Left hindlimb (tissue), 1 donor: ENCODE measurements at regions not wholly inside any gene's neighbourhood (a gene's known extent, or its start where the extent isn't known, plus 50 kb on each side); places are given as distances from the start of the nearest gene placed in this dataset.
"Not testable (repeated sequence)": the region's sequence is repeated elsewhere in the genome, so short reads cannot be mapped to it uniquely, and the experiment has no call there.

Source experiments
- DNase-seq: peaks from one replicate; pipeline ENCODE4 v3.0.0-alpha.2; 2018

DNA sequence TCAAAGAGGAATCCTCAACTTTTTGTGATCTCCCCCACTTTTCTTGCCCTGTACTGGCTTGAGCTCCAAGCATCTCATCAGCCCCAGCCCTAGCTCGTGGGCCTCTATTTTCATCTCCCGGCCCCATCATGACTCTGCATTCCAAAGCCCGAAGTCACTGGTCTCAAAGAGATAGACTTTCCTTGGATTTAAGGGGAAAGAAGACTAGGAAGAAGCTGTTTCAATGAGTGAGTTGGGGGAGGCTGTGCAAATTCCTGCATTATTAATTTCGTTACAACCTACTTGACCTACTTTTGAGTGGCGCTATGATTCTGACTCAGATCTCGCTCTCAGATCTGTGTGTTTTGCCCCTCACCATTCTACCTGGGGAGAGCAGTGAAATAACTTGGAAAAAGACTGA is 266.6 kb upstream of the TBL1XR1 start:
- no peak for DNase-seq

DNA sequence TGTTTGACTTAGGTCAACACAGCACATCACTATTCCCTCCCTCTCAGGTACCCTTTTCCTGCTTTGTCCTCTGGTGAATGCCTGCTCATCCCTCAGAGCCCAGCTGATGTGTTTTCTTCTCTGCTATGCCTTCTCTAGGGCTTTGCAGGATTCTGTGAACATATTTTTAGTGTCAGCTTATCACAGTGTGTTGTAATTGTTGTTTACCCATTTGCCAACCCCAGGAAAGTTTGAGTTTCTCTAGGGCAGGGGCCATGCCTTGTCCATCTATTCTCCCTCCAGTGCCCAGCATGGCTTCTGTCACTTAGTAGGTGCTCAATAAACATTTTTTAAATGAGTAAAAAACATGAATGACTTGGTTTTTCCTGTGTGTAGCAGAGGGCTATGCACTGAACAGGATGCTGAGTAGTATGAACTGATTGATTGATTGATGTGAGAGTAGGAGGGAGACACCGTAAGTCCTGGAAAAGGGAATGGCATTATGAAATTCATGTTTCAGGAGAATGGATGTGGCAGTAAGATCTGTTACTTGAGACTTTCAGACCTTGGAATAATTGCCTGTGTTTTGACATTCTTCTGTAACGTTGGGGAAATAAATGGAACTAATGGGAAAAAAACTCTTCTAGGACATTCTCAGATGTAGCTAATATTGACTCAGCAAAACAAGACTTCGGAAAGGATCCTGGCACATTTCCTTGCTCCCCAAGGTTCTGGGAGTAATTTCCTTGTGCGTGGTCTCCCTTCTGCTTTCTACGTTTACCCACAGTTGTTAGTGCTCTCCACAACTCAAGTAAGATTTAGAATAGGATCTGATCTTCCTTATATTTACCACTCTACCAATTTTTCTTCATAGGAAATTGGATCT is 267.3 kb upstream of the TBL1XR1 start:
- no peak for DNase-seq

- DNase-seq: peak; percentile 67
These were observed 268.0 kb upstream of the TBL1XR1 start for GRCh38 chr3:177465257-177465642.

- DNase-seq: no peak
These were observed 268.8 kb upstream of the TBL1XR1 start for GRCh38 chr3:177466074-177466473.

GRCh38 chr3:177466622-177467021 is 269.3 kb upstream of the TBL1XR1 start:
- DNase-seq: not testable (repeated sequence)

DNA sequence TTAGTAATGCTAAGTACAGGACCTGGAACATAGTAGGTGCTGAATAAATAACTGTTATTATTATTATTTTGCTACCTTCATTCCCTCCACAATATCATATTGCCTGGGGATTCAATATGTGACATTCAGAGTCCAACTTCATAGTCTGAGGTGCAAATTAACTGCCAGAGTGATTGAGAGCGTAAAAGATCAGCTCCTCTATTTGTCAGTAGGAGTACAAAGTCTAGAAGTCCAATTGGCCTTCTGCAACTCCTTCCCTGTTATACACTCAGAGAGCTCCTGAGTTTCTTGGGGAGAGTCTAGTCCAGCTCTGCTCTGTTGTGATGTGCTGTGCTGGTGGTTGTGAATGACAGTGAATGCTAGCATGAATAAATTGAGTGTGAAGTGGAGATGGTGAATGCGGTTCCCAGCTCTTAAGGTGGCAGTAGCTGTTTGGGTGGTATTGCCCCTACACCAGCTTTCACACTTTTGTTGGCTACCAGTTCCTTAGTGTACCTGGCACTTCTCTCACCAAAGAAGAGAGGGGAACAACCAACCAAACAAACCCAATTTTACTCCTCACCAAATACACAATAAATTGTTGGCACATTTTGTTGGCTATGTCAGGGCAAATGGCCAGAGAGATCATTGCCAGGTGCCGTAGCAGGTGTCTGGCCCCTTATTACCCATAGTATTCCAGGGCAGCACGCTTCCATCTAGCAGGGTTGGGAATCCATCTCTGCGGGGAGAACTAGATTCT is 270.1 kb upstream of the TBL1XR1 start:
- DNase-seq: no peak

DNA sequence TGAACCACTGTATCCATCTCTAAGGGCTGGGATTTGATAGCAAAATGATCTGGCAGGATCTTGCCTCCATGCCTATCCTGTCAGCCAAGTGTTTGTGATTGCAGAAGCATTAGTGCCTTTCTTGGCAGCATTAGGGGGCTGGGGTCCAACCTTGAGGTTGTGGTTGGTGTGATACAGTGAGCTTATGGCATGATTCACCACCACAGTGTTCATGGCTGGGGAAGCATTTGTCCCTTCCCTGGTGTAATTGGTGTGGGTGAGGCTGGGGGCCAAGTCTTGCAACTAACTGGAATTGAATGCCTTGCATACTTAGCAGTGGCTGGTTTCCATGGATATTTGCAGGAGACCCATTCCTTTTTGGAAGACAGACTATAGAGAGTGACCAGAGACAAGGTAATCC is 271.0 kb upstream of the TBL1XR1 start:
- peak; percentile 60 for DNase-seq

GRCh38 chr3:177468816-177469215 is 271.5 kb upstream of the TBL1XR1 start:
- DNase-seq: no peak

DNA sequence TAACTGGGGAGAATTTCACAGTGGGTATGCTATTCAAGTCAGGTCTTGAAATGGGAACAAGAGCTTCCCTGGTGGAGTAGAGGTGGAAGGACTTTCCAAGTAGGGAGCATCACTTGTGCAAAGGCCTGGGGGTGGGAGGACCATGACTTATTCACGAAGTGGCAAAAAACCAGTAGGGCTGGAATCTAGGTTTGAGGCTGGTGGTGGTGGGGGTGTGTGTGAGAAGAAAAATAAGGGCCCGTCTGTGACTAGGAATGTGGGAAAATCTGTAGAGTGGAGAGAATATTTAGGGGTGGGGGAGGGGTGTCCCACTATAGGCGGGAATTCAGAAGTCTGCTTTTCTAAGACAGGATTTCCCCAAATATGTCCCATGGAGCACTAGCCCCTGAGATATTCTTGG is 271.9 kb upstream of the TBL1XR1 start:
- no peak for DNase-seq

DNA sequence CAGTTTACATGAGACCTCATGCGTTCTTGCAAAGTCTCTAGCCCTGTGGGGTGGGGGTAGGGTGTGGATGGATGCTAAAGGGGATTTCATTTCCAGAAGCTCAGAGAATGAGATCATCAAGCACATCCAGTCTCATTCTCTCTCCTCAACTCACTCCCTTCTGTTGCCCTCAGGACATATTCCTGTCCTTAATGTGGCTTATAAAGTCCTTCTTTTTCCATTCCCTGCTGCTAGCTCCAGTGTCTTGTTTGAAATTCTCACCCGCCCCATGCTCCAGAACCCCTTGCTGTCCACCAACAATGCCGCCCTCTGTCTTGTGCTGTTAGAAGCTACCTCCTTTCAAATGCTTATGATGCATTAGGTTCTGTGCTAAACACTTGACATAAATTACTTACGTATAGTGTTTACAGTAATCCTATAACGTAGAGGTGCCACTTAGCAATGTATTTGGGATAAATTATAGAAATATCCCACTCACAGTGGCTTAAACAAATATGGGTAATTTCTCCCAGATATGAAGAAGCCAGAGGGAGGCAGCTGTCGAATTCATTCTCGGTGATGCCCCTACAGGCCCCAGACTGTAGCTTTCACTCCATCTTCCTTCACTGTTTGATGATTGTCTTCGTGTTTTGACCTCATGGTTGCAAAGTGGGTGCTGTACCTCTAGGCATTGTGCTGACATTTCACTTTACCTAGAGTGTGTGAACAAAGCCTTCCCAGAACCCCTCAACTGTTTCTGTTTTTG is 273.1 kb upstream of the TBL1XR1 start:
- no peak for DNase-seq

DNA sequence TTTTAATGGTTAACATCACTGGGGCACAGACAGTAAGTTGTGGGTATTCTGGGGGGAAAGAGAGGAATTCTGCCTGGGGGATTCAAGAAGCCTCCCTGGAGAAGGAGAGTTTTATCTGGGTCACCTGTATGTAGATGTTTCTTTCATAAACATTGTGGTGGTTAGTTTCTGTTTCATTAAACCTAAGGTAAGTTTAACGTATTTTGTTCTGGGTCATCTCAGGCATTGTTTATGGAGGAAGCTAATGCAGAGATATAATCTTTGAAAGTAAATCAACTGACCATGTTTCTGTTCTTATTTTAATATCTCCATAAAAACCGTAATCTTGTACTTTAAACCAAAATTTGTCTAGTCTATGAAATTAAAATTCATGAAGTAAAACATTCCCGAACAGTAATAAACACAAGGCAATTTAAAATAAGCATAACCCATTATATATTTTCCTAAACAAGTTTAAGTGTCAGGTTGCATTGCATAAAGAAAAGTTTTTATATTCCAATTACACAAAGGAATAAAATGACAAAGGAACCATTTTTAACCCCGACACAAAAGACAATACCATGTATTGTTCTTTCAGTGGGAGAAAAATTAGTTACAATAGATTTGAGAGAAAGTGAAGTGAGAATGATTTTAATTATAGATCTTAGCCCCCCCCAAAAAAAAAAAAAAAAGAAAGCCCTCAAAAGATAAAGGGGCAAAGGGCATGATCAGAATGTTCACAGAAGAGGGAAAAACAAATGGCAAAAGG is 274.6 kb upstream of the TBL1XR1 start:
- DNase-seq: no peak

GRCh38 chr3:177473184-177473583 is 275.9 kb upstream of the TBL1XR1 start:
- no peak for DNase-seq

GRCh38 chr3:177473903-177474302 is 276.6 kb upstream of the TBL1XR1 start:
- DNase-seq: no peak

GRCh38 chr3:177474652-177475355 is 277.5 kb upstream of the TBL1XR1 start:
- DNase-seq: no peak

GRCh38 chr3:177475356-177475665 is 278.0 kb upstream of the TBL1XR1 start:
- no peak for DNase-seq

DNA sequence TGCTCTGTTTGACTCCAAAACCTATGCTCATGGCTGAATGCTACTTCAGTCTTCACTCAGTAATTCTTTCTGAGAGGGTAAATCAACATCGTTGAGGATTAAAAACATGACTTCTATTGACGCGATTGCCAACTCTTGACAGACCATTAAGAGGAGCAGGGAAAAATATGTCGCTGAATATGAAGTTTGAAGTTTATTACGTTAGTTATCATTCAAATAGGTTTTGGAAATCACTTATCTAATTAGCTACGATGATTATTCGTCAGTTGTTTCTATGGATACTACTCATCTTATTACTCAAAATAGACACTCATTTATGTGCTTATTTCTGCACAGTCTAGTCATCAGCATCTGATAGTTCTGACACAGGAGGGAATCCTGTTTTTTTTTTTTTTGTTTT is 279.2 kb upstream of the TBL1XR1 start:
- no peak for DNase-seq

DNA sequence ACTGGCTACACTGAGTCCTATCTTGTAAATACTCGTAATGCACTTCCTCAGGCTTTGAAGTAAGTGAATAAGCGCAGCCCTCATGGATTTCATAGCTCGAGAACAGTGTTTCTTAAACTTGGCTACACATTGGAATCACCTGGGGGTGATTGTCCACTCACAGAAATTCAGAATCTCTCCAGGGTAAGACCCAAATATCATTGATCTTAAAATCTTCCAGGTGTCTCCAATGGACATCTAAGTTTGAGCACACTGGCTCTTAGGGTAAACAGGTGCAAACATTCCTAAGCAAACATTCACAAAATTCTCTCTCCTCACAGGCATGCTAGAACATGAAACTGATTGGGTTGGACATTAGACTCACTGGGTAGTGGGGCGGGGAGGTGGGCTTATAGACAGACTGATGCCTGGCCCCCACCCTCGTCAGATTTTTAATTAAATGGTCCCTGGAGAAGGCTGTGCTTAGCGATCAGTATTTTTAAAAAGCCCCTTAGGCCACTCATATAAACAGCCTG is 279.7 kb upstream of the TBL1XR1 start:
- no peak for DNase-seq

DNA sequence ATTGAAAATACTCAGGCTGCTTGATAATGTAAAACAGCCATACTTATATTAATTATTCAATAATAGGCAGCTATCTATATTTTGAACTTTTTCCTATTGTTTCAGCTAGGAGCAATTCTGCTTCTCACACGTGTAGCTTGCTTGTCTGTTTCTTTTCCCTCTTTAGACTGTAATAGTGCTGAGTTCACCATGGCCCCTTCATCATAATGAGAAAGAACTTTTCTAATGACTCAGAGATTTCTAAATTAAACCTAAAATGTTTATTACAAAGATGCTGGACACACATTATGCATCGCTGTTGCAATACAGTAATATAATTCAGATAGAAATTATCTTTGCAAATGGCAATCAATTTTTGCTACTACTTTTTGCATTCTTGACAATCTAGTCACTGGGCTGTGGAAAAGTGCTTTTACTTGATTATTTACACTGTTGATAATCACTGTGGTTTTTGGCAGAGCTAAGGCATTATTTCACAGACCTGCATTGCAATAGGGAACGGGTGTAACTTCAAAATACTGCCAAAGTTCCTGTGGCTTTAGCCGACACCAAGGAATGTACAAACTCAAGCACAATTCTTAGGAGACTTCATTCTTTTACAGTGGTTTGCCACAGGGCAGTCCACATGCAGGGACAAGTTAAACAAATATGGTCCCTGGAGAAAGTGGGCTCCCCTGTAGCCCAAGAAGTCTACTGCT is 281.0 kb upstream of the TBL1XR1 start:
- DNase-seq: peak; percentile 71

DNA sequence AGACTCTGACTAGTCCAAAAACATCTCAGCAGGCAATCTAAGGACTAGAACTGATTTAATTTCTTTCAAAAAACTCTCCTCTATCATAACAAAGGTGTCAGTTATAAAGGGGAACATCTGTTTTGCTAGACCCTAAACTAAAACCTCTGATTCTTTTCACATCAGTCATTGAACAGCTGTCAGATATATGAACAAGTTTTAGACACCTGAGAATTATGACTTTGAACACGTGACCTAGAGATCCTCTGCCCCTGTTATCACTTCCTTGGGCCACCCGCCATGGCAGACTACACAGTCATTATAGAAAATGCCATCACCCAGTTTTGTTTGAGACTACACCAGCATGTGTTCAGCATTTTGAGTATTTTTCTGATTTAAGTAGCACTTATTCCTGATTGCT is 282.3 kb upstream of the TBL1XR1 start:
- DNase-seq: no peak

DNA sequence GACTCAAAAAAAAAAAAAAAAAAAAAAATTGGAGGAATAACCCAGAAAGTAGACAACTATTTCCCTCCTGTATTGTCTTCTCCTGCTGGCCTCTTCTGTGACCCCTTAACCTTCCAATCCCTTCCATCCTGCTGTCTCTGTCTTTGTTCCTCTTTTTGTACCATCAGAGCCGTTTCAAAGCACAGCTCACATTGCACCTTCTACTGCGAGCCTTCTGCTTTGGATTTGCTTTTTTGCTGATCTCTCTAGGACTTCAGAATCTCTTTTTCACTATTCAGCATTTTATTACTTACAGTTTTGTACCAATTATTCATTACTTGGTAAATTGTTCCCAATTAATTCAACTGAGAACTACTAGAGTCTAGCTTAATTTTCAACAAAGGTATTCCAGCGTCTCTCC is 284.0 kb upstream of the TBL1XR1 start:
- no peak for DNase-seq

DNA sequence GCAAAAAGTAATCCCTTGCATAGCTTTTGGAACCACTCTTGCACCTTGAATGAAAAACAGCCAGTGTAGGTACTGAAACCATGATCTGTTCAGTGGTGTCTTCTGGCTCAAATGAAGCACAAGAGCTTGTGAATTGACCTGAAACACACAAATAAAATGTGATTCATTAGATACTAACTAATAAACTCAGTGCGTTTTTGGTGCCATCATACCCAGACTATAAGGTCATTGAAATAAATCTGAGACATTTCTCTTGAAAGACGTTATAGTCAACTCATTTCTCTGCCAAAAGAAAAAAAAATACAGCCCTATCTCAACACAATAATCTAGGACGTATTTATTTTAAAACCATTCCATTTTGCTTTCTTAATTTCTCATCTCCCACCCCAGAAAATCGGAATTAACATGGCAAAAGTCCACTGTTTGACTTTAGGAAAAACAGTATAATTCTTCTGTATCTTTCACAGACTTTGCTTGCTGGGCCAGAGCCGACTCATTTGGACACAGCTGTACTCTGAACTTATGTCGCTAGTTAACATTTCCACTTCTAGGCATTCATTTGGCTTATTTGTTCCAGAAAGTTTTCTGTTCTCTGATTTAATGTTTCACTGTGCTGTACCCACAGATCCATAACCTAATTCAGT is 284.9 kb upstream of the TBL1XR1 start:
- no peak for DNase-seq
